Activated T-helper 1 cell treated with Interleukin-2 at 50 U/mL for 16 hours (primary cell): ENCODE measurements at regions not wholly inside any gene's neighbourhood (a gene's known extent, or its start where the extent isn't known, plus 50 kb on each side); places are given as distances from the start of the nearest gene placed in this dataset.
"Not testable (repeated sequence)": the region's sequence is repeated elsewhere in the genome, so short reads cannot be mapped to it uniquely, and the experiment has no call there.

Source experiments
- DNase-seq: peaks from one replicate; pipeline ENCODE4 v3.0.0-alpha.2; 2020; ENCODE audit warnings: low read depth

GRCh38 chr10:6726924-6727323, 146.8 kb upstream of the PRKCQ start:
- DNase-seq: no peak

GRCh38 chr10:6722616-6723004, 142.5 kb upstream of the PRKCQ start:
- DNase-seq: no peak

GRCh38 chr10:6721964-6722615, 142.0 kb upstream of the PRKCQ start:
- no peak for DNase-seq

- no peak for DNase-seq
Observed at GRCh38 chr10:6721480-6721879, 141.4 kb upstream of the PRKCQ start.

GRCh38 chr10:6719561-6719960, 139.5 kb upstream of the PRKCQ start:
- no peak for DNase-seq

- no peak for DNase-seq
Observed at GRCh38 chr10:6718550-6718949, 138.5 kb upstream of the PRKCQ start.

- no peak for DNase-seq
Observed at GRCh38 chr10:6716516-6716915, 136.4 kb upstream of the PRKCQ start.

- no peak for DNase-seq
Observed at GRCh38 chr10:6713716-6714115, 133.6 kb upstream of the PRKCQ start.

GRCh38 chr10:6713120-6713519, 133.0 kb upstream of the PRKCQ start:
- DNase-seq: no peak

GRCh38 chr10:6711881-6712280, 131.8 kb upstream of the PRKCQ start:
- no peak for DNase-seq

- DNase-seq: no peak
Observed at GRCh38 chr10:6711408-6711841, 131.3 kb upstream of the PRKCQ start.

- DNase-seq: no peak
Observed at GRCh38 chr10:6707352-6707751, 127.3 kb upstream of the PRKCQ start.

GRCh38 chr10:6706725-6707124, 126.6 kb upstream of the PRKCQ start:
- no peak for DNase-seq

GRCh38 chr10:6704896-6705295, 124.8 kb upstream of the PRKCQ start:
- no peak for DNase-seq

- DNase-seq: not testable (repeated sequence)
Observed at GRCh38 chr10:6702833-6703232, 122.8 kb upstream of the PRKCQ start.

- DNase-seq: no peak
Observed at GRCh38 chr10:6702030-6702429, 122.0 kb upstream of the PRKCQ start.

- no peak for DNase-seq
Observed at GRCh38 chr10:6701289-6701688, 121.2 kb upstream of the PRKCQ start.

- DNase-seq: no peak
Observed at GRCh38 chr10:6700066-6700465, 120.0 kb upstream of the PRKCQ start.

- no peak for DNase-seq
Observed at GRCh38 chr10:6699336-6699735, 119.3 kb upstream of the PRKCQ start.

GRCh38 chr10:6695519-6695918, 115.4 kb upstream of the PRKCQ start:
- no peak for DNase-seq

- no peak for DNase-seq
Observed at GRCh38 chr10:6694447-6695140, 114.5 kb upstream of the PRKCQ start.

GRCh38 chr10:6692856-6693255, 112.8 kb upstream of the PRKCQ start:
- DNase-seq: no peak

- no peak for DNase-seq
Observed at GRCh38 chr10:6692103-6692502, 112.0 kb upstream of the PRKCQ start.

GRCh38 chr10:6689036-6689435, 109.0 kb upstream of the PRKCQ start:
- DNase-seq: no peak
